ENCODE measurements at regions not wholly inside any gene's neighbourhood (a gene's known extent, or its start where the extent isn't known, plus 50 kb on each side); places are given as distances from the start of the nearest gene placed in this dataset.

DNA sequence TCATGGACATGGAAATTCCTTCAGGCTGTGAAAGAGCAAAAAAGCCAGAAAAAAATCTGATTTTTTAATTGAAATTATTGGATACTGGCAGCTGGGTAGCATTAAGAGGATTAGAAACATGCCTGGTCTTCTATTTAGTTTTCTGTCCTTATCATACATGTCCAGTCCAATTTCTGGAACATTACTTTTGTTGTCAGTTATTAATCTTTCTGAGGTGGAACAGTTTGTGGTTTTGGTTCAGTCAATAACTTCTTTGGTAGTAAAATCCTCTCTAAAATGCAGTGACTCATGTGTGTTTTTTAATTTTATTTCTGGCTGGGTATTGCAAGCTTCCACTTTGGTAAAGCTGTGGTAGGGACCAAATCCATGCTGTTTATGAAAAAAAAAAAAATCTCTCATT is 687.0 kb upstream of the ADGRL2 start:
- H3K27me3 ChIP-seq (ENCODE audit: control insufficient read depth, insufficient read depth, low read length), result no peaks in the 10 kb centered on the region
- no peak for TF ChIP-seq POLR2AphosphoS5 (IDR thresholded peaks at IDR 0.05; ENCODE audit: low read depth, low read length)
- TF ChIP-seq, protein P1, sequence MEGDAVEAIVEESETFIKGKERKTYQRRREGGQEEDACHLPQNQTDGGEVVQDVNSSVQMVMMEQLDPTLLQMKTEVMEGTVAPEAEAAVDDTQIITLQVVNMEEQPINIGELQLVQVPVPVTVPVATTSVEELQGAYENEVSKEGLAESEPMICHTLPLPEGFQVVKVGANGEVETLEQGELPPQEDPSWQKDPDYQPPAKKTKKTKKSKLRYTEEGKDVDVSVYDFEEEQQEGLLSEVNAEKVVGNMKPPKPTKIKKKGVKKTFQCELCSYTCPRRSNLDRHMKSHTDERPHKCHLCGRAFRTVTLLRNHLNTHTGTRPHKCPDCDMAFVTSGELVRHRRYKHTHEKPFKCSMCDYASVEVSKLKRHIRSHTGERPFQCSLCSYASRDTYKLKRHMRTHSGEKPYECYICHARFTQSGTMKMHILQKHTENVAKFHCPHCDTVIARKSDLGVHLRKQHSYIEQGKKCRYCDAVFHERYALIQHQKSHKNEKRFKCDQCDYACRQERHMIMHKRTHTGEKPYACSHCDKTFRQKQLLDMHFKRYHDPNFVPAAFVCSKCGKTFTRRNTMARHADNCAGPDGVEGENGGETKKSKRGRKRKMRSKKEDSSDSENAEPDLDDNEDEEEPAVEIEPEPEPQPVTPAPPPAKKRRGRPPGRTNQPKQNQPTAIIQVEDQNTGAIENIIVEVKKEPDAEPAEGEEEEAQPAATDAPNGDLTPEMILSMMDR (IDR thresholded peaks at IDR 0.05), result no peak
- TF ChIP-seq, protein P2, sequence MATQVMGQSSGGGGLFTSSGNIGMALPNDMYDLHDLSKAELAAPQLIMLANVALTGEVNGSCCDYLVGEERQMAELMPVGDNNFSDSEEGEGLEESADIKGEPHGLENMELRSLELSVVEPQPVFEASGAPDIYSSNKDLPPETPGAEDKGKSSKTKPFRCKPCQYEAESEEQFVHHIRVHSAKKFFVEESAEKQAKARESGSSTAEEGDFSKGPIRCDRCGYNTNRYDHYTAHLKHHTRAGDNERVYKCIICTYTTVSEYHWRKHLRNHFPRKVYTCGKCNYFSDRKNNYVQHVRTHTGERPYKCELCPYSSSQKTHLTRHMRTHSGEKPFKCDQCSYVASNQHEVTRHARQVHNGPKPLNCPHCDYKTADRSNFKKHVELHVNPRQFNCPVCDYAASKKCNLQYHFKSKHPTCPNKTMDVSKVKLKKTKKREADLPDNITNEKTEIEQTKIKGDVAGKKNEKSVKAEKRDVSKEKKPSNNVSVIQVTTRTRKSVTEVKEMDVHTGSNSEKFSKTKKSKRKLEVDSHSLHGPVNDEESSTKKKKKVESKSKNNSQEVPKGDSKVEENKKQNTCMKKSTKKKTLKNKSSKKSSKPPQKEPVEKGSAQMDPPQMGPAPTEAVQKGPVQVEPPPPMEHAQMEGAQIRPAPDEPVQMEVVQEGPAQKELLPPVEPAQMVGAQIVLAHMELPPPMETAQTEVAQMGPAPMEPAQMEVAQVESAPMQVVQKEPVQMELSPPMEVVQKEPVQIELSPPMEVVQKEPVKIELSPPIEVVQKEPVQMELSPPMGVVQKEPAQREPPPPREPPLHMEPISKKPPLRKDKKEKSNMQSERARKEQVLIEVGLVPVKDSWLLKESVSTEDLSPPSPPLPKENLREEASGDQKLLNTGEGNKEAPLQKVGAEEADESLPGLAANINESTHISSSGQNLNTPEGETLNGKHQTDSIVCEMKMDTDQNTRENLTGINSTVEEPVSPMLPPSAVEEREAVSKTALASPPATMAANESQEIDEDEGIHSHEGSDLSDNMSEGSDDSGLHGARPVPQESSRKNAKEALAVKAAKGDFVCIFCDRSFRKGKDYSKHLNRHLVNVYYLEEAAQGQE (IDR thresholded peaks at IDR 0.05; ENCODE audit: insufficient read depth in 1 of 2, low read depth in 2 of 2, low read length in 1 of 2), result no peak
- no peak for TF ChIP-seq SIN3A (IDR thresholded peaks at IDR 0.05; ENCODE audit: borderline replicate concordance, insufficient read depth, low read depth, low read length)
- no peak for TF ChIP-seq TCF7L2 (IDR thresholded peaks at IDR 0.05; ENCODE audit: low read depth, low read length)
- intact Hi-C loops (cut with micrococcal nuclease; ENCODE audit: unreplicated experiment), result no loop called here
- POLR2A ChIA-PET, result no interaction called here
- in situ Hi-C loops (cut with HindIII; ENCODE audit: low pct_unique_long_range_greater_than_20kb, low sequenced_read_pairs), result no loop called here
- H3K9me3 ChIP-seq (ENCODE audit: control insufficient read depth, insufficient read depth, low read depth, low read length), result no peaks in the 10 kb centered on the region
- CTCF ChIA-PET, result no interaction called here
- ATAC-seq (no peak), DNase-seq (ENCODE audit: low read depth, low spot score) (no peak)
- no peak overlapping the region for H3K4me3 ChIP-seq (ENCODE audit: low read depth in 2 of 2, low read length in 2 of 2)
- H3K36me3 ChIP-seq (ENCODE audit: control insufficient read depth, insufficient read depth, low read length), result no peaks in the 10 kb centered on the region
- no peaks in the 10 kb centered on the region for H3K4me1 ChIP-seq (ENCODE audit: control insufficient read depth, insufficient read depth, low read length)
- H3K27ac ChIP-seq (ENCODE audit: low read length), result no peak overlapping the region
- no TSS peak for BruUV-seq (replicated peaks)

DNA sequence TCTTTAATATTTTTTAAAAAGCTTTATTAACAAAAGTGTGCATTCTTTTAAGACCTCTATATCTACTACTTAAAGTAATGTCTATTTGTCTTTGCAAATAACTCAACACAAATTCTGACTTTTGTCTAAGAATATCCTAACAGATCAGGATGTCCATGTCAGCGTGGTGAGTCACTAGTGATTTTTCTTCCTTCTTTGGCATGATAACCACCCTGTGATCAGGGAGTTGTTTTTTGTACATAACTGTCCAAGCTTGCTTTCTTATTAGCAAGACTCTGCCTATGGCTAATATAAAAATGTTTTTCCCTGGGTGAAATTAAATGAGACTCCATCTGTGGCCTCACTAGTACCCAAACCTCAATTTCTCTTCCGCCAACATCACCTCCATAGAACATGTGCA is 688.9 kb upstream of the ADGRL2 start:
- H3K4me3 ChIP-seq (ENCODE audit: low read depth in 2 of 2, low read length in 2 of 2), result no peak overlapping the region
- no peaks in the 10 kb centered on the region for H3K9me3 ChIP-seq (ENCODE audit: control insufficient read depth, insufficient read depth, low read depth, low read length)
- CTCF ChIA-PET, result no interaction called here
- H3K27ac ChIP-seq (ENCODE audit: low read length), result no peak overlapping the region
- in situ Hi-C loops (cut with HindIII; ENCODE audit: low pct_unique_long_range_greater_than_20kb, low sequenced_read_pairs) (no loop called here), intact Hi-C loops (cut with micrococcal nuclease; ENCODE audit: unreplicated experiment) (no loop called here)
- no peak for ATAC-seq
- H3K36me3 ChIP-seq (ENCODE audit: control insufficient read depth, insufficient read depth, low read length), result no peaks in the 10 kb centered on the region
- H3K27me3 ChIP-seq (ENCODE audit: control insufficient read depth, insufficient read depth, low read length), result no peaks in the 10 kb centered on the region
- no peaks in the 10 kb centered on the region for H3K4me1 ChIP-seq (ENCODE audit: control insufficient read depth, insufficient read depth, low read length)
- TF ChIP-seq SIN3A (IDR thresholded peaks at IDR 0.05; ENCODE audit: borderline replicate concordance, insufficient read depth, low read depth, low read length) (no peak), TCF7L2 (IDR thresholded peaks at IDR 0.05; ENCODE audit: low read depth, low read length) (no peak), POLR2AphosphoS5 (IDR thresholded peaks at IDR 0.05; ENCODE audit: low read depth, low read length) (no peak)
- TF ChIP-seq, protein P2 (IDR thresholded peaks at IDR 0.05; ENCODE audit: insufficient read depth in 1 of 2, low read depth in 2 of 2, low read length in 1 of 2), result no peak
- TF ChIP-seq, protein P1 (IDR thresholded peaks at IDR 0.05), result no peak
- BruUV-seq (replicated peaks), result no TSS peak
- no peak for DNase-seq (ENCODE audit: low read depth, low spot score)
- POLR2A ChIA-PET, result no interaction called here

Measured in Panc1 (cell line).